GM18870 (cell line): ENCODE measurements at regions not wholly inside any gene's neighbourhood (a gene's known extent, or its start where the extent isn't known, plus 50 kb on each side); places are given as distances from the start of the nearest gene placed in this dataset.
"Not testable (repeated sequence)": the region's sequence is repeated elsewhere in the genome, so short reads cannot be mapped to it uniquely, and the experiment has no call there.

Experiments used
- ATAC-seq: cut with Tn5 transposase; IDR thresholded peaks from one replicate; pipeline ENCODE4 v1.9.1; 2021; ENCODE audit warnings: moderate library complexity; ENCODE audit not compliant: unreplicated experiment

DNA sequence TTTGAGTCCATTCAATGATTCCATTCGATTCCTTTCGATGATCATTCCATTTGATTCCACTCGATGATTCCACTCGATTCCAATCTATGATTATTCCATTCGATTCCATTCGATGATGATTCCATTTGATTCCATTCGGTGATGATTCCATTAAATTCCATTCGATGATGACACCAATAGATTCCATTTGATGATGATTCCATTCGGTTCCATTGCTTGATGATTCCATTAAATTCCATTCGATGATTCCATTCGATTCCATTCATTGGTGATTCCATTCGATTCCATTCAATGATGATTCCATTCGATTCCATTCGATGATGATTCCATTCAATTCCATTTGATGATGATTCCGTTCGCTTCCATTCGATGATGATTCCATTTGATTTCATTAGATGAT lies 1104.1 kb downstream of the RPIA start:
- not testable (repeated sequence) for ATAC-seq

- ATAC-seq: no peak
Observed at GRCh38 chr2:89797320-89798038, 1106.0 kb downstream of the RPIA start.

DNA sequence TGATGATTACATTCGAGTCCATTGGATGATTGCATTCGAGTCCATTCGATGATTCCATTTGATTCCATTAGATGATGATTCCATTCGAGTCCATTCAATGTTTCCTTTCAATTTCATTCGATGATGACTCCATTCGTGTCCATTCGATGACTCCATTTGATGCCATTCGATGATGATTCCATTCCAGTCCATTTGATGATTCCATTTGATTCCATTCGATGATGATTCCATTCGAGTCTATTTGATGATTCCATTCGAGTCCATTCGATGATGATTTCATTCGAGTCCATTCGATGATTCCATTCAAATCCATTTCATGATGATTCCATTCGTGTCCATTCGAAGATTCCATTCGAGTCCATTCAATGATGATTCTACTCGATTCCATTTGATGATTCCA lies 1109.7 kb downstream of the RPIA start:
- not testable (repeated sequence) for ATAC-seq

DNA sequence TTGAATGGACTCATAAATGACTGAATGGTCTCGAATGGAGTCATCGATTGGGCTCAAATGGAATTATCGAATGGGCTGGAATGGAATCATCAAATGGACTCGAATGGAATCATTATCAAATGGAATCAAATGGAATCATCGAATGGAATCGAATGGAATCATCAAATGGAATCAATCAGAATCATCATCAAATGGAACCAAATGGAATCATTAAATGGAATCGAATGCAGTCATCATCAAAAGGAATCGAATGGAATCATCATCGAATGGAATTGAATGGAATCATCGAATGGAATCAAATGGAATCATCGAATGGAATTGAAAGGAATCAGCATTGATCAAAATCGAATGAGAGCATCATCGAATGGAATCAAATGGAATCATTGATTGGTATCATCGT lies 1114.9 kb downstream of the RPIA start:
- ATAC-seq: not testable (repeated sequence)

- no peak for ATAC-seq
Observed at GRCh38 chr2:89811295-89811694, 1119.8 kb downstream of the RPIA start.

GRCh38 chr2:89811910-89812309 lies 1120.4 kb downstream of the RPIA start:
- not testable (repeated sequence) for ATAC-seq

DNA sequence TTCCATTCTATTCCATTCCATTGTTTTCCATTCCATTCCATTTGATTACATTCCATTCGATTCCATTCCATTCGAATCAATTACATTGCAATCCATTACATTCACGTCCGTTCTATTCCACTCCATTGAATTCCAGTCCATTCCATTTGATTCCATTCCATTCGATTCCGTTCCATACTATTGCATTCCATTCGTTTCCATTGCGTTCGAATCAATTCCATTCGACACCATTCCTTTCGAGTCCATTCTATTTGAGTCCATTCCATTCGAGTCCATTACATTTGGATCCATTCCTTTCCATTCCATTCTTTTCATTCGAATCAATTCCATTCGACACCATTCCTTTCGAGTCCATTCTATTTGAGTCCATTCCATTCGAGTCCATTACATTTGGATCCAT lies 1122.9 kb downstream of the RPIA start:
- not testable (repeated sequence) for ATAC-seq

GRCh38 chr2:89818873-89819272 lies 1127.4 kb downstream of the RPIA start:
- ATAC-seq: no peak

- no peak for ATAC-seq
Observed at GRCh38 chr2:89819809-89820208, 1128.3 kb downstream of the RPIA start.

DNA sequence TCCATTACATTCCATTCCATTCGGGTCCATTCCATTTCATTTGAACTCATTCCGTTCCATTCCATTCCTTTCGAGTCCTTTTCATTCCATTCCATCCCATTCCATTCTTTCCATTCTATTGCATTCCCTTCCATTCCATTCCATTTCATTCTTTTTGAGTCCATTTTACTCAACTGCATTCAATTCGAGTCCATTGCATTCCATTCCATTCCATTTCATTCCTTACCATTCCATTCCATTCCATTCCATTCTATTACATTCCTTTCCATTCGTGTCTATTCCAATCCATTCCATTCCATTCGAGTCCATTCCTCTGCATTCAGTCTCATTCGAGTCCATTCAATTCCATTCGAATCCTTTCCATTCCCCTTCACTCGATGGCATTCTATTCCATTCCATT lies 1128.8 kb downstream of the RPIA start:
- ATAC-seq: no peak

DNA sequence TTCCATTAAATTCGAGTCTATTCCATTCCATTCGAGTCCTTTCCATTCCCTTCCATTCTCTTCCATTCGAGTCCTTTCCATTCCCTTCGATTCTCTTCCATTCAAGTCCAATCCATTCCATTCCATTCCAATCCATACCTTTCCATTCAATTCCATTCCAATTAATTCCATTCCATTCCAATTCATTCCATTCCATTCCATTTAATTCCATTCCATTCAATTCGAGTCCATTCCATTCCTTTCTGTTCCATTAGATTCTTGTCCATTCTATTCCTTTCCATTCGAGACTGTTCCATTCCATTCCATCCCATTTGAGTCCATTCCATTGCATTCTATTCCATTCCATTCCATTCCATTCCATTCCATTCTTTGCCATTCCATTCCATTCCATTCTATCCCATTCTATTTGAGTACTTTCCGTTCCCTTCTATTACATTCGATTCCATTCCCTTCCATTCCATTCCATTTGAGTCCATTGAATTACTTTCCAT lies 1130.0 kb downstream of the RPIA start:
- ATAC-seq: no peak

DNA sequence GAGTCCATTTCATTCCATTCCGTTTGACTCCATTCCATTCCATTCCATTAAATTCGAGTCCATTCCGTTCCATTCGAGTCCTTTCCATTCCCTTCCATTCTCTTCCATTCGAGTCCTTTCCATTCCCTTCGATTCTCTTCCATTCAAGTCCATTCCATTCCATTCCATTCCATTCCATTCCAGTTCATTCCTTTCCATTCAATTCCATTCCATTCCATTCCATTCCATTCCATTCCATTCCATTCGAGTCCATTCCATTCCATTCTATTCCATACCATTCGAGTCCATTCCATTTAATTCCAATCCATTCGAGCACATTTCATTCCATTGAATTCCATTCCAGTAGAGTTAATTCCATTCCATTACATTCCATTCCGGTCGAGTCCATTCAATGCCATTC lies 1130.9 kb downstream of the RPIA start:
- ATAC-seq: not testable (repeated sequence)

GRCh38 chr2:89823556-89823955 lies 1132.1 kb downstream of the RPIA start:
- no peak for ATAC-seq

GRCh38 chr2:89825034-89825433 lies 1133.6 kb downstream of the RPIA start:
- no peak for ATAC-seq

- not testable (repeated sequence) for ATAC-seq
Observed at GRCh38 chr2:89826741-89827140, 1135.3 kb downstream of the RPIA start.

GRCh38 chr2:89827829-89828228 lies 1136.4 kb downstream of the RPIA start:
- ATAC-seq: not testable (repeated sequence)

GRCh38 chr2:89828416-89828815 lies 1136.9 kb downstream of the RPIA start:
- ATAC-seq: not testable (repeated sequence)

DNA sequence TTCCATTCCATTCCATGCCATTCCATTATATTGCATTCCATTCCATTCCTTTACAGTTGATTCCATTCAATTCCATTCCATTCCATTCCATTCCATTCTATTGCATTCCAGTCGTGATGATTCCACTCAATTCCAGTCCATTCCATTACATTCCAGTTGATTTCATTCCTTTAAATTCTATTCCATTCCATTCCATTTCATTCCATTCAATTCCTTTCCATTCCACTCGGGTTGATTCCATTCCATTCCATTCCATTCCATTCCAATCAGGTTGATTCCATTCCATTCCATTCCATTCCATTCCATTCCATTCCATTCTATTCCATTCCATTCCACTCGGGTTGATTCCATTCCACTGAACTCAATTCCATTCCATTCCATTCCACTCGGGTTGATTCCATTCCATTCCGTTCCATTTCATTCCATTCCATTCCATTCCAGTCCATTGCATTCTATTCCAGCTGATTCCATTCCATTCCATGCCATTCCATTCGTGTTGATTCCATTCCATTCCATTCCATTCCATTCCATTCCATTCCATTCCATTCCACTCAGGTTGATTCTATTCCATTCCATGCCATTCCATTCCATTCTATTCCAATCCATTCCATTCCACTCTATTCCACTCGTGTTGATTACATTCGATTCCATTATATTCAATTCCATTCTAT lies 1137.6 kb downstream of the RPIA start:
- ATAC-seq: peak; percentile 30

DNA sequence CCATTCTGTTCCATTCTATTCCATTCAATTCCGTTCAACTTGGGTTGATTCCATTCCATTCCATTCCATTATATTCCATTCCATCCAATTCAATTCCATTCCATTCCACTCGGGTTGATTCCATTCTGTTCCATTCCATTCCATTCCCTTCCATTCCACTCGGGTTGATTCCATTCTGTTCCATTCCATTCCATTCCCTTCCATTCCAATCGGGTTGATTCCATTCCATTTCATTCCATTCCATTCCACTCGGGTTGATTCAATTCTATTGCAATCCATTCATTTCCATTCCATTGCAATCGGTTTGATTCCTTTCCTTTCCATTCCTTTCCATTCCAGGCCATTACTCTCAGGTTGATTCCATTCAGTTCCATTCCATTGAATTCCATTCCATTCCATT lies 1138.4 kb downstream of the RPIA start:
- no peak for ATAC-seq

GRCh38 chr2:89830341-89831218 lies 1139.1 kb downstream of the RPIA start:
- ATAC-seq: peak; percentile 40
